ENCODE measurements at regions not wholly inside any gene's neighbourhood (a gene's known extent, or its start where the extent isn't known, plus 50 kb on each side); places are given as distances from the start of the nearest gene placed in this dataset.

- H4K20me1 ChIP-seq (ENCODE audit: low read depth, low read length), result no peaks in the 10 kb centered on the region
- no peak overlapping the region for H3K4me2 ChIP-seq (ENCODE audit: low read depth, low read length, poor library complexity, severe bottlenecking)
- no peak overlapping the region for H2AFZ ChIP-seq (ENCODE audit: low read depth, low read length, severe bottlenecking)
- no peak overlapping the region for H3K27ac ChIP-seq (ENCODE audit: low read depth, low read length)
- H3K79me2 ChIP-seq (ENCODE audit: insufficient read depth, low read length), result no peaks in the 10 kb centered on the region
- no peaks in the 10 kb centered on the region for H3K9me2 ChIP-seq (replicated peaks; ENCODE audit: insufficient read depth, low read length)
- no peaks in the 10 kb centered on the region for H3K36me3 ChIP-seq (ENCODE audit: low read length)
- no peak overlapping the region for H3K4me3 ChIP-seq (ENCODE audit: insufficient read depth, low read length, poor library complexity, severe bottlenecking)
- H3F3A ChIP-seq (ENCODE audit: insufficient read depth), result no peaks in the 10 kb centered on the region
- TF ChIP-seq CTCF (IDR thresholded peaks at IDR 0.05; ENCODE audit: insufficient read depth, low read length, poor library complexity, severe bottlenecking) (no peak), EZH2phosphoT487 (conservative IDR thresholded peaks at IDR 0.05; ENCODE audit: low read length) (no peak)
- H3K9ac ChIP-seq (ENCODE audit: low read length), result no peak overlapping the region
- no peaks in the 10 kb centered on the region for H3K9me3 ChIP-seq (ENCODE audit: insufficient read depth, low read length)
- no peaks in the 10 kb centered on the region for H3K27me3 ChIP-seq (ENCODE audit: low read length)
These were observed 824.2 kb downstream of the SLC16A7 start for GRCh38 chr12:60419986-60420385.

GRCh38 chr12:60421741-60422140, 825.9 kb downstream of the SLC16A7 start:
- H3K4me2 ChIP-seq (ENCODE audit: low read depth, low read length, poor library complexity, severe bottlenecking), result no peak overlapping the region
- no peak overlapping the region for H2AFZ ChIP-seq (ENCODE audit: low read depth, low read length, severe bottlenecking)
- no peaks in the 10 kb centered on the region for H3K9me2 ChIP-seq (replicated peaks; ENCODE audit: insufficient read depth, low read length)
- no peaks in the 10 kb centered on the region for H3K36me3 ChIP-seq (ENCODE audit: low read length)
- H3F3A ChIP-seq (ENCODE audit: insufficient read depth), result no peaks in the 10 kb centered on the region
- no peaks in the 10 kb centered on the region for H3K27me3 ChIP-seq (ENCODE audit: low read length)
- H3K9ac ChIP-seq (ENCODE audit: low read length), result no peak overlapping the region
- no peak overlapping the region for H3K27ac ChIP-seq (ENCODE audit: low read depth, low read length)
- TF ChIP-seq CTCF (IDR thresholded peaks at IDR 0.05; ENCODE audit: insufficient read depth, low read length, poor library complexity, severe bottlenecking) (no peak), EZH2phosphoT487 (conservative IDR thresholded peaks at IDR 0.05; ENCODE audit: low read length) (no peak)
- H4K20me1 ChIP-seq (ENCODE audit: low read depth, low read length), result no peaks in the 10 kb centered on the region
- no peak overlapping the region for H3K4me3 ChIP-seq (ENCODE audit: insufficient read depth, low read length, poor library complexity, severe bottlenecking)
- no peaks in the 10 kb centered on the region for H3K79me2 ChIP-seq (ENCODE audit: insufficient read depth, low read length)
- no peaks in the 10 kb centered on the region for H3K9me3 ChIP-seq (ENCODE audit: insufficient read depth, low read length)

GRCh38 chr12:60437297-60437696, 841.5 kb downstream of the SLC16A7 start:
- no peak overlapping the region for H3K4me2 ChIP-seq (ENCODE audit: low read depth, low read length, poor library complexity, severe bottlenecking)
- no peaks in the 10 kb centered on the region for H3K9me3 ChIP-seq (ENCODE audit: insufficient read depth, low read length)
- H3F3A ChIP-seq (ENCODE audit: insufficient read depth), result no peaks in the 10 kb centered on the region
- no peaks in the 10 kb centered on the region for H4K20me1 ChIP-seq (ENCODE audit: low read depth, low read length)
- H3K9me2 ChIP-seq (replicated peaks; ENCODE audit: insufficient read depth, low read length), result no peaks in the 10 kb centered on the region
- TF ChIP-seq EZH2phosphoT487 (conservative IDR thresholded peaks at IDR 0.05; ENCODE audit: low read length), result no peak
- TF ChIP-seq CTCF (IDR thresholded peaks at IDR 0.05; ENCODE audit: insufficient read depth, low read length, poor library complexity, severe bottlenecking), result no peak
- no peaks in the 10 kb centered on the region for H3K36me3 ChIP-seq (ENCODE audit: low read length)
- H3K27ac ChIP-seq (ENCODE audit: low read depth, low read length), result no peak overlapping the region
- no peak overlapping the region for H3K4me3 ChIP-seq (ENCODE audit: insufficient read depth, low read length, poor library complexity, severe bottlenecking)
- no peak overlapping the region for H3K9ac ChIP-seq (ENCODE audit: low read length)
- H3K79me2 ChIP-seq (ENCODE audit: insufficient read depth, low read length), result no peaks in the 10 kb centered on the region
- no peaks in the 10 kb centered on the region for H3K27me3 ChIP-seq (ENCODE audit: low read length)
- no peak overlapping the region for H2AFZ ChIP-seq (ENCODE audit: low read depth, low read length, severe bottlenecking)
